Fibroblast of pulmonary artery (primary cell): ENCODE measurements at regions not wholly inside any gene's neighbourhood (a gene's known extent, or its start where the extent isn't known, plus 50 kb on each side); places are given as distances from the start of the nearest gene placed in this dataset.
A peak's percentile ranks its signal among the peaks of the same experiment; 100 is the strongest.

Experiments used
- DNase-seq: peaks from one replicate; pipeline ENCODE4 v3.0.0-alpha.2; 2010; ENCODE audit warnings: low read depth
- H3K4me3 ChIP-seq: replicated peaks from 2 replicates; pipeline ENCODE4 v1.5.1; 2011; ENCODE audit warnings: low read depth, mild to moderate bottlenecking, control low read depth, low read length, moderate library complexity
- TF ChIP-seq, protein P1 (sequence below): IDR thresholded peaks from 2 replicates; pipeline ENCODE4 v1.5.1; 2011; ENCODE audit warnings: mild to moderate bottlenecking, control low read depth, low read length, inconsistent platforms; ENCODE audit errors: missing control alignments

DNA sequence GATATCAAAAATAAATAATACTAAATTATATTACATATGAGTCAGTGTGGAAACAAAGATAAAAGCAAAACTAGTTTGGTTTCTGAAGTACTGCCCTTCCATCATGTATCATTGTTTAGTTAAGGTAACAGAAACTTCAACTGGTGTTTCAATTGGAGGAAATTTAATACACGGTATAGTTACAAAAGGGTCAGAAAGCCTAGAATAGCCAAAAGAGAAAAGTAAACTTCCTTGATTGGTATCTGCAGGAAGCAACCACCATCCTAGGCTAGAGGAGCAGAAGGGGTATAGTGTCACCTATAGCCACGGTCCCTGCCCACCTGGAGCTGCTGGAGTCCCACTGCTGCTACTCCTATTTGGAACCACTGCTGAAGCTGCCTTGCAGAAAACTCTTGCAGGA lies 185.6 kb downstream of the SLC7A11 start:
- no peak overlapping the region for H3K4me3 ChIP-seq
- TF ChIP-seq, protein P1, sequence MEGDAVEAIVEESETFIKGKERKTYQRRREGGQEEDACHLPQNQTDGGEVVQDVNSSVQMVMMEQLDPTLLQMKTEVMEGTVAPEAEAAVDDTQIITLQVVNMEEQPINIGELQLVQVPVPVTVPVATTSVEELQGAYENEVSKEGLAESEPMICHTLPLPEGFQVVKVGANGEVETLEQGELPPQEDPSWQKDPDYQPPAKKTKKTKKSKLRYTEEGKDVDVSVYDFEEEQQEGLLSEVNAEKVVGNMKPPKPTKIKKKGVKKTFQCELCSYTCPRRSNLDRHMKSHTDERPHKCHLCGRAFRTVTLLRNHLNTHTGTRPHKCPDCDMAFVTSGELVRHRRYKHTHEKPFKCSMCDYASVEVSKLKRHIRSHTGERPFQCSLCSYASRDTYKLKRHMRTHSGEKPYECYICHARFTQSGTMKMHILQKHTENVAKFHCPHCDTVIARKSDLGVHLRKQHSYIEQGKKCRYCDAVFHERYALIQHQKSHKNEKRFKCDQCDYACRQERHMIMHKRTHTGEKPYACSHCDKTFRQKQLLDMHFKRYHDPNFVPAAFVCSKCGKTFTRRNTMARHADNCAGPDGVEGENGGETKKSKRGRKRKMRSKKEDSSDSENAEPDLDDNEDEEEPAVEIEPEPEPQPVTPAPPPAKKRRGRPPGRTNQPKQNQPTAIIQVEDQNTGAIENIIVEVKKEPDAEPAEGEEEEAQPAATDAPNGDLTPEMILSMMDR = no peak

DNA sequence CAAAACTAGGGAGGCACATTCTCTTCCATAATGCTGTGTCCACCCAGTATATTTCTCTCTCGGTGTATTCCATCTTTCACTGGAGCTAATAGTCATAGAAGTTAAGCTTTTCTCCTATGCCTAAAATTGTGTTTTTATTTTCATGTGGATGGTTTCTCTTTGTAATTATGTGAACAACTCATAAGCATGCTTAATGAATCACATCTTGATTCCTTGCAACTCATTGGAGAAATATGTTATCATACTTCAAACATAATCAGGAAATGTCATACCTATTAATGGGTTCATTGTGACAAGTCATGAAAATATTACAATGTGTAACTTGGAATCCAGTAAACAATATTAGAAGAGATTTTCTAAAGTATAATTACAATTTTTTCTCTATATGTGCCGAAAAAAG lies 186.3 kb downstream of the SLC7A11 start:
- DNase-seq = no peak
- H3K4me3 ChIP-seq = no peak overlapping the region
- TF ChIP-seq, protein P1 = no peak

More for the DNA sequence above, 185.6 kb downstream of the SLC7A11 start:
- DNase-seq = no peak

DNA sequence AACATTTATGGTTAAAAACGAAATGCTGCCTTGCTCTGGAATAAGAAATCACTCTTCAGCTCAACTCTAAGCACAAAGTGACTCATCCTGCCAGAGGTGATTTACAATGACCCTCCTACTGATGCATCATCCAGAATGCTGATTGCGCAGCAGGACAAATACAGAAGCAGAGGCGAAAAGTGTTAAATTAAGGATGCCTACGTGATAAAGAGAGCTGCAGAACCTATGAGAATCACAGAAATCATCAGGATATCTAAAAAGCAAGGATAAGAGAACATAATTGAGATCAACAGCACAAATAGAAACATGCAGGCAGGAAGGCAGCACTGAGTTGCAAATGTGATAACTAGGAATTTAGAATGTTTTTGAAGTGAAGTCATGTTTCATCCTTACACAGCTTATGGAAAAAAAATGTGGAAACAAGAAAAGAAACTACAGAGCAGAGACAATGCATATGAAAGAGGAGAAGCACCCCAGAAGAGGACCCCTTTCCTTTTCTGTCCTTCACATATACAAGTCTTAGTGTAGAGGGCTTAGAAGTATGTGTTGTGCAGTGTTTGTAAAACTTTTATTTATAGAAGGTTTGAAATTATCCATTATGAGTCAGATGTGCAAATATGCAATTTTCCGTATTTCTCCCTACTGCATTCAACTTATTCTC lies 188.4 kb downstream of the SLC7A11 start:
- H3K4me3 ChIP-seq = peak overlapping the region; percentile 40
- peak; percentile 89 for DNase-seq
- TF ChIP-seq, protein P1 = no peak

DNA sequence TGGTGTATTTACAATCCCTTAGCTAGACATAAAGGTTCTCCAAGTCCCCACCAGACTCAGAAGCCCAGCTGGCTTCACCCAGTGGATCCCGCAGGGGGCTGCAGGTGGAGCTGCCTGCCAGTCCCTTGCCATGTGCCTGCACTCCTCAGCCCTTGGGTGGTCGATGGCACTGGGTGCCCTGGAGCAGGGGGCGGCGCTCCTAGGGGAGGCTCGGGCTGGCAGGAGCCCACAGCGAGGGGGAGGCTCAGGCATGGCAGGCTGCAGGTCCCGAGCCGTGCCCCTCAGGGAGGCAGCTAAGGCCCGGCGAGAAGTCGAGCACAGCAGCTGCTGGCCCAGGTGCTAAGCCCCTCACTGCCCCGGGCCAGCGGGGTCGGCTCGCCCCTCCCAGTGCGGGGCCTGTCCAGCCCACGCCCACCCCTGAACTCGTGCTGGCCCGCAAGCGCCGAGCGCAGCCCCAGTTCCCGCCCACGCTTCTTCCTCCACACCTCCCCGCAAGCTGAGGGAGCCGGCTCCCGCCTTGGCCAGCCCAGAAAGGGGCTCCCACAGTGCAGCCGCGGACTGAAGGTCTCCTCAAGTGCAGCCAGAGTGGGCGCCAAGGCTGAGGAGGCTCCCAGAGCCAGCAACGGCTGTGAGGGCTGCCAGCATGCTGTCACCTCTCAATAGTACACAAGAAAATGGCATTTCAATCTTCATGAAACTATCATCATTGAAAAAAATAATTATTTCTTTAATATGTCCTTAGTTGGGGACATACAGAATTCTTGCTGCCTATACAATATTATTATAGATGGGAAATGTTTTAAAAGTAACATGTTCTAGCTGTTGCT lies 189.1 kb downstream of the SLC7A11 start:
- DNase-seq = no peak
- H3K4me3 ChIP-seq = no peak overlapping the region
- TF ChIP-seq, protein P1 = no peak

DNA sequence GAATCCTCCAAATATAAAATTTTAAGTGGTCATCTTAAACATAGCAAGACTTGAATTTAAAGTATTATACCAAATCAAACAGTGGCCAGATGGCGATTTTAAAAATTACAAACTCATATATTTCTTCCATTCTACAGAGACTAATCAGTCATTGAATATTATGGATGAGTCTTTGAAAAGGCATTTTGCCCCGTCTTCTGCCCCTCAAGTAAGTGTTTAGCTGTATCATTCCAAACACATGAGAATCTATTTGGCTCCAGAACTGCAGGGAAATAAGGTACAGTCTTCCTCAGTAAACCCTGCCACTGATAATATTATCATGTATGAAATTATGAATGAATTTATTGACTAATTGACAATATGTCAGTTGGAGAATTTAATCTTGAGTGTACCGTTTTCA lies 191.0 kb downstream of the SLC7A11 start:
- H3K4me3 ChIP-seq = no peak overlapping the region
- no peak for DNase-seq
- TF ChIP-seq, protein P1 = no peak

DNA sequence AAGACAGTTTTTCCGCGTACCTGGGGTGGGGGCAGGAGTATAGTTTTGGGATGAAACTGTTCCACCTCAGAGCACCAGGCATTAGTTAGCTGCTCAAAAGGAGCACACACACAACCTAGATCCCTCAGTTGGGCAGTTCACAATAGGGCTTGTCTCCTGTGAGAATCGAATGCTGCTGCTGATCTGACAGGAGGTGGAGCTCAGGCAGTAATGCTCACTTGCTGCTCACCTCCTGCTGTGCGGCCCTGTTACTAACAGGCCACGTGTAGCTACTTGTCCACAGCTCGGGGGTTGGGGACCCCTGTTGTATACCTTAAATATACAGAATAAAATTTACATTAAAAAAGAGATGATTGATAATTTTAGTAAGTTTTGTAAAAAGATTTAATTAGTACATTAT lies 191.5 kb downstream of the SLC7A11 start:
- no peak for DNase-seq
- TF ChIP-seq, protein P1 = no peak
- H3K4me3 ChIP-seq = no peak overlapping the region
